Fibroblast of gingiva (primary cell): ENCODE measurements at regions not wholly inside any gene's neighbourhood (a gene's known extent, or its start where the extent isn't known, plus 50 kb on each side); places are given as distances from the start of the nearest gene placed in this dataset.
"Not testable (repeated sequence)": the region's sequence is repeated elsewhere in the genome, so short reads cannot be mapped to it uniquely, and the experiment has no call there.

ENCODE experiments used
- DNase-seq: peaks from one replicate; pipeline ENCODE4 v3.0.0-alpha.2; 2011; ENCODE audit warnings: low read depth

DNA sequence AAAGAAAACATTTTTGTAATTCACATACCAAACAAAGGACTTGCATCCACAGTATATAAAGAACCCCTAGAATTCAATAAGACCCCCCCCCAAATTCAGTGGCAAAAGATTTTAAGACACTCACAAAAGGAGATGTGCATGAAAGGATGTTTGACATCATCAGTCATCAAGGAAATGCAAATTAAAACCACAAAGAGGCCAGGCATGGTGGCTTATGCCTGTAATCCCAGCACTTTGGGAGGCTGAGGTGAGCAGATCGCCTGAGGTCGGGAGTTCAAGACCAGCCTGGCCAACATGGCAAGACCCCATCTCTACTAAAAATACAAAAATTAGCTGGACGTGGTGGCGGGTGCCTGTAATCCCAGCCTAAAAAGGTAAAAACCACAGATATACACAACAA, 61.3 kb downstream of the AIPL1 start:
- DNase-seq = not testable (repeated sequence)

GRCh38 chr17:6366221-6366666, 68.7 kb downstream of the AIPL1 start:
- no peak for DNase-seq

- peak; percentile 58 for DNase-seq
Observed at GRCh38 chr17:6365200-6365943, 69.5 kb downstream of the AIPL1 start.

GRCh38 chr17:6361733-6362132, 73.2 kb downstream of the AIPL1 start:
- no peak for DNase-seq

GRCh38 chr17:6358131-6358530, 76.8 kb downstream of the AIPL1 start:
- no peak for DNase-seq

DNA sequence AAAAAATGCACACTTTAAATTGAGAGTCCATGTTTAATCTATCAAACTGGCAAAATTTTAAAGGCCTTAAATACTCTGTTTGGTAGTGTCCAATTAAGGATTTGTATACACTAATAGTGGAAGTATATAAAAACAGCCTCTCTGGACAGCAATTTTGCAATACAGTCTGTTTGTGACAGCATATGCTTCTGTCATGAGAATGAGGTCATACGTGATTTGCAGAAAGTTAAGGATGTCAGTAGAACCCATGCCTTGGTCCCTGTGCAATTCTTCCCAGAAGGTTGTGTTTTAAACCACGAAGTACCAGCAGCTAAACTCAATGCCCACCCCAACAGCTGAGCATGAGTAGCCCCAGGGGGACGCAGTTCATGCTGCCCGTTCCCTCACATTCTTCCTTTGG, 78.4 kb downstream of the AIPL1 start:
- no peak for DNase-seq

DNA sequence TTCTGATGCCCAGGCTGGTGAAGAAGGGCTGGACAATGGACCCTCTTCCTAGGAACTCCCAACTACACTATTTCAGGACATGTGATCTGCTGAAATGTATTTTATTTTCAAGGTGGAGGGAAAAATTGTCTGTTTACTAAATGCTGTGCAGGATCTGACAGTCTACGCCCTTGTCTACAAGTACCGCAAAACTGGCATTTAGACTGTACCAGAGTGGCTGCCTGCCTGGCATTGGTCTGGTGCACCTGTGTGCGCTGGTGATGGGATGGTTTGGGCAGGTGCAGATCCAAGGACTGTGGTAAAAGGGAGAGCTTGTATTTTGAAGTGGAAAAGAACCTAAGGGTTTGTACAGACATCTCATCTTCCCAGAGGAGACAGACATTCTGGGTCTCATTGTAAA, 79.7 kb downstream of the AIPL1 start:
- no peak for DNase-seq

- no peak for DNase-seq
Observed at GRCh38 chr17:6352801-6353560, 81.9 kb downstream of the AIPL1 start.

- no peak for DNase-seq
Observed at GRCh38 chr17:6352016-6352415, 82.9 kb downstream of the AIPL1 start.

- no peak for DNase-seq
Observed at GRCh38 chr17:6350806-6351205, 84.1 kb downstream of the AIPL1 start.

GRCh38 chr17:6348891-6349290, 86.0 kb downstream of the AIPL1 start:
- DNase-seq = no peak

DNA sequence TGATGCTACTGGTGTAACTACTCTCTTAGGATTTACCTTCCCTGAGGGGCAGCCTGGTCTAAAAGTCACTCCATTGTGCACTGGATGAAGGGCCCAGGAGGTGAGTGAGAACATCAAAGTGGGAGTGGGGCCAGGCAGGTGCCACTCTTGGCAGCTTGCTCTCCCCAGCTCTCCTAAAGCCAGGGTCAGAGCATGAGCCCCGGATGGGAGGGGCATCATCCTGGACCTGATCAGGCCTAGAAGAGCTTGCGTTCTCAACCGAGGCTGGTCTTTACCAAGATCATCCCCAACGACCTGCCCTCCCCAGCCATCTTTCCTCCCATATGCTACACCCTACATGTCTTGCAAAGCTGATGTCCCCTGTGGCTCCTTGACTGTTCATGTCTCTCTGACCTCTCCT, 87.1 kb downstream of the AIPL1 start:
- no peak for DNase-seq

DNA sequence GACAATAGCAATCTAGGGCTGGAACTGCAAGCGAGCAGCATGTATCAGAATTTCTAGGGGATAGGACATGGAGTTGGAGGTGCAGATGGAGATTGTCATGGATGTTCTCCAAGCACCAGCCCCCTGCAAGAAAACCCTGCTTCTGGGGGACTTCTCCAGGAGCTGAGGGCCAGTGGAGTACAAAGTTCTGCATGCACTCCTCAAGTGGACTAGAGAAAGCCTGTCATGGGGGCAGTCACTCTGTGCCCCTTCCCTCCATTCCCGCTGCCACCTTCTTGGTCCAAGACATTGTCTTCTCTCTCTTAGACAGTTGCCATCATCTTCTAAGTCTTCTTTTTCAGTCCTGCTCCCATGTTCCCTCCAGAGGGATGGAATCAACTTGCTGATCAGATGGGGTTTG, 87.9 kb downstream of the AIPL1 start:
- DNase-seq = no peak

DNA sequence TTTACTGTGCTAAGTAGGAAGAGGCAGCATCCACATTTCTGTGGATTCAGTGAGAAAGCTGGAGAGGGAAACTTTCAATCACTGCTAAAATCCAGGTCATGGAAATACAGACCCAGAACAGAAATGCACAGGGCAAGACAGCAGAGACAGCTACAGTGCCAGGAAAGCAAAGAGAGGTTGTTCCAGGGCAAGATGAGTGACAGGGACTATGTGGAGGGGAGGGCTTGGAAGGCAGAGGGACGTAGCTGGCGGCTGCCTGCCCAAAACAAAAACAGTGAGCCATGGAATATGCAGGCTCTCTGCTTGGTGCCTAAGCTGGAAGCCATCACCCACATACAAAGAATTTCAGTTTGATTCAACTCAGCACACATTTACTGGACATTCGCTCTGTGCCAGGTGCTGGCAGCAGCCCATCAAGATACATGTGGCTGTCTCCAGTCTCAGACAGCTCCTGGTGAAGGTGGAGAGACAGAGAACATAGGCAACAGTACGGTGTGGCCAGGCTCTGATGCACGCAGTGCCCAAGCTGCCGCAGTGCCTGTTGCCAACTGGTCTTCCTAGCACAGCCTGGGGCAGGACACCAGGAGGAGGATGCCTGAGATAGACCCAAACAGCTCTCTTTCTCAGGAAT, 88.7 kb downstream of the AIPL1 start:
- no peak for DNase-seq

- no peak for DNase-seq
Observed at GRCh38 chr17:6343736-6344135, 91.2 kb downstream of the AIPL1 start.

- no peak for DNase-seq
Observed at GRCh38 chr17:6343191-6343590, 91.7 kb downstream of the AIPL1 start.

DNA sequence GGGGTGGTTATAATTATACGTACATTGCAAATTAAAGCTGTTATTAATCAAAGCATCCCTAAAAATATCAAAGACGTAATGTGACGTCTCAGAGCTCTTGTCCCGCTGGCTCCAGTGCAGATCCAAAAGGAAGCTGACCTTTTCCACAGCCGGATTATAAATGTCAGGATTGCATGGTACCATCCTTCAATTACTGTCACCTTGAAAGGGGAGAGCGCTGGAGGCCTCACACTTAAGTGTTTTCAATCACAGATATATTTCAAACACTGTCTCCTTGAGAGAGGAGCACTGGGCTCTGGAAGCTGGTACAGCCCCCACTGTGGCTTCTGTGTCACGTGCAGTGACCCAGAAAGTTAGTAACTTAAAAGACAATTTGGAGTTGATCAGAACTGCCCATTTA, 94.2 kb downstream of the AIPL1 start:
- no peak for DNase-seq

GRCh38 chr17:6334386-6334785, 100.5 kb downstream of the AIPL1 start:
- peak; percentile 3 for DNase-seq

GRCh38 chr17:6330936-6331335, 104.0 kb downstream of the AIPL1 start:
- DNase-seq = no peak

DNA sequence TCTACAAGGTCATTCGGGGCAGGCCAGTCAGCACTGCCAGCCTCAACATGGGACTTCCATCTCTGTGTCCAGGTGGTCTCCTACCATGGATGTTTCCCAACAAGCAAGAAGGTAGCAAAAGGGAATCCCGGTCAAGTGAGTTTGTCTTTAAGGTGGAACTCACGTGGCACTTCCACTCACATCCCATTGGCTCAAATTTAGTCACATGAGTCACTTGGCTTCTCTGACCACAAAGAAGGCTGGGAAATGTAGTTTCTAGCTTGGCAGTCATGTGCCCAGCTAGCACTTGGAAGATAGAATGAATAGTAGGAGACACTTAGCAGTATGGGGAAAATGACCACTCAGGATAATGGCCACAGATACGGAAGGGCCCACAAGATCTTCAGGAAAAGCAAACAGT, 106.6 kb downstream of the AIPL1 start:
- DNase-seq = no peak

- DNase-seq = no peak
Observed at GRCh38 chr17:6327007-6327406, 107.9 kb downstream of the AIPL1 start.

GRCh38 chr17:6326483-6326882, 108.4 kb downstream of the AIPL1 start:
- no peak for DNase-seq

DNA sequence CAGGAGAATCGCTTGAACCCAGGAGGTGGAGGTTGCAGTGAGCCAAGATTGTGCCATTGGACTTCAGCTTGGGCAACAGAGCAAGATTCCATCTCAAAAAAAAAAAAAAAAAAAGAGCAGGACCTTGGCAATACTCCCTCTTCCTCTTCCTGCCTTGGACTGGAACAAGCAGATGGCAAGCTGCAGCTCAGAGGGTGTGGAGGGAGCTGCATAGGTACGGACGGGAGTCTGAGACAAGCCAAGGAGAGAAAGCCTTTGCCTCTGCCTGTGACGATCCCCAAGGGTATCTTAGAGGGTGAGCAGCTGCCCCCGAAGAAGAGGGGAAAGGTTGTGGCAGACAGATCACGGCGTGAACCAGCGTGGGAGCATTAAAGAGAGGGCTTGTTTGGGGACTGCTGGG, 109.2 kb downstream of the AIPL1 start:
- no peak for DNase-seq
